Testis (tissue), 2 donors: ENCODE measurements at regions not wholly inside any gene's neighbourhood (a gene's known extent, or its start where the extent isn't known, plus 50 kb on each side); places are given as distances from the start of the nearest gene placed in this dataset.
"Not testable (repeated sequence)": the region's sequence is repeated elsewhere in the genome, so short reads cannot be mapped to it uniquely, and the experiment has no call there.

Experiments used
- DNase-seq: peaks from one replicate; pipeline ENCODE4 v3.0.0-alpha.2; 2019
- H3K27ac ChIP-seq, 2 donors: fragments of 200-600 bp; sonication (generic); one replicate each; pipeline ENCODE4 v1.5.1; 2019
- H3K27me3 ChIP-seq: fragments of 200-600 bp; sonication (generic); one replicate; pipeline ENCODE4 v1.5.1; 2019
- H3K36me3 ChIP-seq: fragments of 200-600 bp; sonication (generic); one replicate; pipeline ENCODE4 v1.5.1; 2017; ENCODE audit warnings: low read depth; ENCODE audit errors: missing control alignments
- H3K4me1 ChIP-seq: fragments of 200-600 bp; sonication (generic); one replicate; pipeline ENCODE4 v1.5.1; 2019
- H3K4me3 ChIP-seq, 2 donors: fragments of 200-600 bp; sonication (generic); one replicate each; pipeline ENCODE4 v1.5.1; 2017 to 2019
- H3K9me3 ChIP-seq: fragments of 200-600 bp; sonication (generic); one replicate; pipeline ENCODE4 v1.5.1; 2017
- POLR2A ChIP-seq: fragments of 450-650 bp; IDR thresholded peaks from one replicate; pipeline ENCODE4 v1.6.1; 2017; ENCODE audit warnings: antibody characterized with exemption, mild to moderate bottlenecking, moderate library complexity
- WGBS, 2 donors: methylation state at CpG; one replicate each; pipeline ENCODE4 v1.1.5; 2018; 5-methylcytosine and 5-hydroxymethylcytosine counted together
- intact Hi-C: fragments of 100-400 bp; cut with DNase I; formaldehyde crosslinking; loops from one replicate; pipeline ENCODE4 v1.15.1; 2023; ENCODE audit warnings: low total_unique reads
- TF ChIP-seq, protein P1 (sequence below), 3 experiments: fragments of 450-650 bp in 2 of 3; fragments of 200-600 bp in 1 of 3; sonication (generic) in 1 of 3; IDR thresholded peaks; one replicate each; pipeline ENCODE4 v1.5.1; 2016 to 2019; ENCODE audit warnings: antibody characterized with exemption in 3 of 3, mild to moderate bottlenecking in 2 of 3, moderate library complexity in 1 of 3

GRCh38 chr10:15921423-15921945, 61.2 kb upstream of the MINDY3 start:
- intact Hi-C loops, H3K9me3 ChIP-seq: not testable (repeated sequence)
- WGBS, 2 donors, result 93 to 97% methylated on average over 20 to 26 of the region's 28 CpGs

GRCh38 chr10:15931376-15931775, 71.1 kb upstream of the MINDY3 start:
- TF ChIP-seq, protein P1, sequence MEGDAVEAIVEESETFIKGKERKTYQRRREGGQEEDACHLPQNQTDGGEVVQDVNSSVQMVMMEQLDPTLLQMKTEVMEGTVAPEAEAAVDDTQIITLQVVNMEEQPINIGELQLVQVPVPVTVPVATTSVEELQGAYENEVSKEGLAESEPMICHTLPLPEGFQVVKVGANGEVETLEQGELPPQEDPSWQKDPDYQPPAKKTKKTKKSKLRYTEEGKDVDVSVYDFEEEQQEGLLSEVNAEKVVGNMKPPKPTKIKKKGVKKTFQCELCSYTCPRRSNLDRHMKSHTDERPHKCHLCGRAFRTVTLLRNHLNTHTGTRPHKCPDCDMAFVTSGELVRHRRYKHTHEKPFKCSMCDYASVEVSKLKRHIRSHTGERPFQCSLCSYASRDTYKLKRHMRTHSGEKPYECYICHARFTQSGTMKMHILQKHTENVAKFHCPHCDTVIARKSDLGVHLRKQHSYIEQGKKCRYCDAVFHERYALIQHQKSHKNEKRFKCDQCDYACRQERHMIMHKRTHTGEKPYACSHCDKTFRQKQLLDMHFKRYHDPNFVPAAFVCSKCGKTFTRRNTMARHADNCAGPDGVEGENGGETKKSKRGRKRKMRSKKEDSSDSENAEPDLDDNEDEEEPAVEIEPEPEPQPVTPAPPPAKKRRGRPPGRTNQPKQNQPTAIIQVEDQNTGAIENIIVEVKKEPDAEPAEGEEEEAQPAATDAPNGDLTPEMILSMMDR (IDR thresholded peaks at IDR 0.05), result no peak
- TF ChIP-seq POLR2A, result no peak
- Histone ChIP-seq H3K27me3 (no peaks in the 10 kb centered on the region), H3K27ac (no peak overlapping the region), H3K4me3 (no peak overlapping the region), H3K4me1 (no peaks in the 10 kb centered on the region), H3K36me3 (no peaks in the 10 kb centered on the region), H3K9me3 (no peaks in the 10 kb centered on the region)
- intact Hi-C loops, result no loop called here
- WGBS, 2 donors, result 81 to 83% methylated on average over 5 of the region's 5 CpGs
- DNase-seq, result no peak

More at GRCh38 chr10:15921423-15921945, 61.2 kb upstream of the MINDY3 start:
- H3K27ac ChIP-seq, H3K27me3 ChIP-seq, H3K36me3 ChIP-seq, DNase-seq, H3K4me3 ChIP-seq, H3K4me1 ChIP-seq: not testable (repeated sequence)

GRCh38 chr10:15939543-15939942, 79.2 kb upstream of the MINDY3 start:
- H3K9me3 ChIP-seq, H3K36me3 ChIP-seq, DNase-seq, H3K27me3 ChIP-seq, H3K4me3 ChIP-seq, H3K4me1 ChIP-seq, H3K27ac ChIP-seq, intact Hi-C loops: not testable (repeated sequence)
- 66 to 70% methylated on average over 6 of the region's 6 CpGs for WGBS, 2 donors

- Histone ChIP-seq H3K36me3 (no peaks in the 10 kb centered on the region), H3K27me3 (no peaks in the 10 kb centered on the region), H3K4me3 (no peak overlapping the region), H3K9me3 (no peaks in the 10 kb centered on the region), H3K4me1 (no peaks in the 10 kb centered on the region), H3K27ac (no peak overlapping the region)
- DNase-seq, result no peak
- TF ChIP-seq POLR2A, result no peak
- TF ChIP-seq, protein P1 (IDR thresholded peaks at IDR 0.05), result no peak
- WGBS, 2 donors, result 32 to 64% methylated on average over 1 of the region's 1 CpG
- intact Hi-C loops, result no loop called here
These were observed 83.1 kb upstream of the MINDY3 start for GRCh38 chr10:15943426-15943825.

GRCh38 chr10:15954188-15954587, 93.9 kb upstream of the MINDY3 start:
- H3K9me3 ChIP-seq, result no peaks in the 10 kb centered on the region
- H3K4me3 ChIP-seq, result no peak overlapping the region
- intact Hi-C loops, result no loop called here
- WGBS, 2 donors, result 80 to 91% methylated on average over 4 of the region's 4 CpGs
- no peaks in the 10 kb centered on the region for H3K36me3 ChIP-seq
- TF ChIP-seq POLR2A, result no peak
- TF ChIP-seq, protein P1 (IDR thresholded peaks at IDR 0.05), result no peak
- H3K4me1 ChIP-seq, result no peaks in the 10 kb centered on the region
- H3K27ac ChIP-seq, result no peak overlapping the region
- no peak for DNase-seq
- H3K27me3 ChIP-seq, result no peaks in the 10 kb centered on the region

- Histone ChIP-seq H3K27ac (no peak overlapping the region), H3K4me3 (no peak overlapping the region), H3K4me1 (no peaks in the 10 kb centered on the region), H3K36me3 (no peaks in the 10 kb centered on the region), H3K9me3 (no peaks in the 10 kb centered on the region), H3K27me3 (no peaks in the 10 kb centered on the region)
- TF ChIP-seq, protein P1 (IDR thresholded peaks at IDR 0.05), result no peak
- TF ChIP-seq POLR2A, result no peak
- WGBS, 2 donors, result 53 to 65% methylated on average over 5 of the region's 5 CpGs
- intact Hi-C loops, result no loop called here
- peak; percentile 15 for DNase-seq
These were observed 100.0 kb upstream of the MINDY3 start for GRCh38 chr10:15960277-15960676.

- H3K4me3 ChIP-seq, DNase-seq, H3K27me3 ChIP-seq, H3K4me1 ChIP-seq, H3K36me3 ChIP-seq, H3K27ac ChIP-seq, intact Hi-C loops, H3K9me3 ChIP-seq: not testable (repeated sequence)
- WGBS, 2 donors, result 86 to 93% methylated on average over 5 of the region's 5 CpGs
These were observed 112.4 kb upstream of the MINDY3 start for GRCh38 chr10:15972736-15973135.
